ENCODE measurements at regions not wholly inside any gene's neighbourhood (a gene's known extent, or its start where the extent isn't known, plus 50 kb on each side); places are given as distances from the start of the nearest gene placed in this dataset.

GRCh38 chr10:3514691-3515090, 270.3 kb downstream of the KLF6 start:
- no peak overlapping the region for H3K14ac ChIP-seq (replicated peaks; ENCODE audit: low read depth, low read length)
- no peak overlapping the region for H3K4me2 ChIP-seq (ENCODE audit: low read depth, low read length)
- no peak overlapping the region for H3K23ac ChIP-seq (ENCODE audit: low read depth, low read length)
- ATAC-seq (ENCODE audit: low read depth) (no peak), DNase-seq (no peak)
- H2BK120ac ChIP-seq (ENCODE audit: low read depth, low read length): no peak overlapping the region
- in situ Hi-C loops (cut with MboI; ENCODE audit: low sequenced_read_pairs): no loop called here
- H3K4ac ChIP-seq (ENCODE audit: low read depth, low read length): no peak overlapping the region
- no peak overlapping the region for H2BK15ac ChIP-seq (ENCODE audit: low read depth, low read length)
- H3K18ac ChIP-seq (ENCODE audit: low read depth, low read length): no peak overlapping the region
- no peaks in the 10 kb centered on the region for H3K9me1 ChIP-seq (ENCODE audit: insufficient read depth, low read length)
- dilution Hi-C loops (cut with HindIII; ENCODE audit: low sequenced_read_pairs, unreplicated experiment): no loop called here
- H3K9ac ChIP-seq (ENCODE audit: low read depth, low read length): no peak overlapping the region
- ChIA-PET POLR2A (ENCODE audit: unreplicated experiment) (no interaction called here), CTCF (no interaction called here)
- H4K91ac ChIP-seq (ENCODE audit: insufficient read depth, low read depth, low read length): no peak overlapping the region
- no peak overlapping the region for H2BK5ac ChIP-seq (ENCODE audit: low read depth, low read length, poor library complexity, severe bottlenecking)
- no peaks in the 10 kb centered on the region for H3K79me1 ChIP-seq (ENCODE audit: low read depth in 1 of 2, low read length in 2 of 2)
- no peaks in the 10 kb centered on the region for H3K4me1 ChIP-seq (ENCODE audit: control insufficient read depth, insufficient read depth, low read length)
- H3K27me3 ChIP-seq (ENCODE audit: control insufficient read depth, insufficient read depth, low read length): no peaks in the 10 kb centered on the region; the same call in 1 of the 2 replicates
- H3K9me3 ChIP-seq (ENCODE audit: control insufficient read depth, insufficient read depth, low read length): peaks cover under 1% of the 10 kb centered on the region
- H2AK9ac ChIP-seq (replicated peaks; ENCODE audit: low read depth, low read length, poor library complexity): no peak overlapping the region
- no peak overlapping the region for H3K4me3 ChIP-seq (ENCODE audit: insufficient read depth, low read depth, low read length)
- H3K36me3 ChIP-seq (ENCODE audit: control insufficient read depth, insufficient read depth, low read length): no peaks in the 10 kb centered on the region
- no peak overlapping the region for H4K5ac ChIP-seq (ENCODE audit: low read depth, low read length)
- WGBS, 2 experiments (ENCODE audit: extremely low coverage in 2 of 2, insufficient read length in 1 of 2): 96% methylated on average over 3 of the region's 7 CpGs; no CpG with 5 or more reads in 1 of the 2 experiments
- no peak overlapping the region for H4K8ac ChIP-seq (ENCODE audit: low read depth in 2 of 2, low read length in 2 of 2)
- no peak overlapping the region for H2AFZ ChIP-seq (replicated peaks; ENCODE audit: low read length, poor library complexity)
- no peak overlapping the region for H2BK20ac ChIP-seq (ENCODE audit: low read depth, low read length)
- H2AK5ac ChIP-seq (ENCODE audit: low read depth, low read length): no peak overlapping the region; the same call in 1 of the 2 replicates
- no peaks in the 10 kb centered on the region for H4K20me1 ChIP-seq (ENCODE audit: insufficient read depth, low read length)
- intact Hi-C loops (cut with micrococcal nuclease): no loop called here
- no peak overlapping the region for H3K27ac ChIP-seq (ENCODE audit: insufficient read depth, low read length)
- no TSS peak for BruUV-seq (replicated peaks)
- TF ChIP-seq SMC3 (IDR thresholded peaks at IDR 0.05; ENCODE audit: low read depth, low read length): no peak
- no peak for TF ChIP-seq MAFK (IDR thresholded peaks at IDR 0.05; ENCODE audit: low read depth, low read length)
- TF ChIP-seq POLR2A (IDR thresholded peaks at IDR 0.05; ENCODE audit: low read depth, low read length): no peak
- no peak for TF ChIP-seq ELK1 (IDR thresholded peaks at IDR 0.05; ENCODE audit: borderline replicate concordance, low read depth, low read length)
- TF ChIP-seq CEBPB (IDR thresholded peaks at IDR 0.05; ENCODE audit: low read depth, low read length): no peak
- no peak for TF ChIP-seq FOS (IDR thresholded peaks at IDR 0.05; ENCODE audit: low read depth, low read length)
- no peak for TF ChIP-seq USF2 (IDR thresholded peaks at IDR 0.05; ENCODE audit: low read depth, low read length)
- TF ChIP-seq MXI1 (IDR thresholded peaks at IDR 0.05; ENCODE audit: borderline replicate concordance, low read depth, low read length): no peak
- TF ChIP-seq MAZ (IDR thresholded peaks at IDR 0.05; ENCODE audit: borderline replicate concordance, low read depth, low read length): no peak
- no peak for TF ChIP-seq CHD1 (IDR thresholded peaks at IDR 0.05; ENCODE audit: low read depth, low read length)
- no peak for TF ChIP-seq NFE2L2 (IDR thresholded peaks at IDR 0.05; ENCODE audit: low read depth, low read length)
- TF ChIP-seq RFX5 (IDR thresholded peaks at IDR 0.05; ENCODE audit: low read depth, low read length): no peak
- TF ChIP-seq RAD21 (IDR thresholded peaks at IDR 0.05; ENCODE audit: low read length): no peak
- TF ChIP-seq RCOR1 (IDR thresholded peaks at IDR 0.05; ENCODE audit: insufficient replicate concordance, low read length): no peak
- no peak for TF ChIP-seq CTCF (conservative IDR thresholded peaks at IDR 0.05; ENCODE audit: low read depth, low read length)
- TF ChIP-seq BHLHE40 (IDR thresholded peaks at IDR 0.05; ENCODE audit: low read depth, low read length): no peak
- no peak overlapping the region for H3K56ac ChIP-seq (ENCODE audit: extremely low read depth, insufficient read depth, low read length)
